Nucleus accumbens (tissue), 56 donors: ENCODE measurements at regions not wholly inside any gene's neighbourhood (a gene's known extent, or its start where the extent isn't known, plus 50 kb on each side); places are given as distances from the start of the nearest gene placed in this dataset.
"Not testable (repeated sequence)": the region's sequence is repeated elsewhere in the genome, so short reads cannot be mapped to it uniquely, and the experiment has no call there.

Experiments used
- DNase-seq, 56 donors: peaks; one replicate each; lab custom pipeline; 2025; lab: John Stamatoyannopoulos, UW

GRCh38 chrX:5314148-5314547, 914.5 kb downstream of the NLGN4X start:
- no peak for DNase-seq

GRCh38 chrX:5307416-5307815, 921.3 kb downstream of the NLGN4X start:
- no peak for DNase-seq

GRCh38 chrX:5306654-5307121, 922.0 kb downstream of the NLGN4X start:
- DNase-seq, result no peak

DNA sequence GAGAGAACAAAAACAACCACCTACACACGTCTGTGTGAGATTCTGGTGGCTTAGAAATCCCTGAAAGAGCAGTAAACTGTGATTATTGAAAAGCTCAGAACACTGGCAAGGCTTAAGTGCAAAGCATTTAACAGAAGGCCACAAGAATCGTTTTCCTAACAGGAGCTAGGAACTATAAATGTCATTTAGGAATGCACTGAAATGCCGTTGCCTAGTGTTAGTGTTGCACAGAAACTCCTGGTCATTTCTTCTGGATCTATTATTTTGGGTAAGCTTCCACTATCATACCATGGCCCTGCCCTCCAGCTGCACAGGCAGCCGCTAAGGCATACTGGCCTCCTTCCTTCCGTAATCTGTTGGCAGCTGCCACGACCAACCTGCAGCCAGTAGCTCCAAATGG, 923.2 kb downstream of the NLGN4X start:
- no peak for DNase-seq

DNA sequence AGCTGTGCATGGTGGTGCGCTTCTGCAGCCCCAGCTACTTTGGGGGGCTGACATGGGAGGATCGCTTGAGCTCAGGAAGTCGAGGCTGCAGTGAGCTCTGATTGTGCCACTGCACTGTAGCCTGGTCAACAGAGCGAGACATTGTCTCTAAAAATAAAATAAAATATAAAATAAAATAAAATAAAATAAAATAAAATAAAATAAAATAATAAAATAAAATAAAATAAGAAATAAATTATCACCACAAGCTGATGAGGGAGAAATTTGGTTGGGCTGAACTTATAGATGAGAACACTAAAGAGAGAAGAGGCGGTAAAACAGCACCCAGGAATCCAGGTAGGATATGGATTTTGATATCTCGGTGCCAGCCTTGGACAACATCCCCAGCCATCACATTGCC, 933.7 kb downstream of the NLGN4X start:
- DNase-seq, result no peak

DNA sequence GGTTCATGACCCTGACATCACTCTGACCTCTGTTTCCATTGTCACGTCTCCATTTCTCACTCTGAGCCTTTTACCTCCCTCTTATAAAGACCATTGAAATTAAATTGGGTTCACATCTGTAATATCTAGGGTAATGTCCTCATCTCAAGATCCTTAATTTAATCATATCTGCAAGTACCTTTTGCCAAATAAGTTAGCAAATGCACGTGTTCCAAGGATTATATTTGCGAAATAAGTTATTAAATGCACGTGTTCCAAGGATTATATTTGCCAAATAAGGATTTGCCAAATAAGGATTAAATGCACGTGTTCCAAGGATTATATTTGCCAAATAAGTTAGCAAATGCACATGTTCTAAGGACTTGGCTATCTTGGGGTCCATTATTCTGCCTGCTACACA, 938.0 kb downstream of the NLGN4X start:
- DNase-seq, result no peak

DNA sequence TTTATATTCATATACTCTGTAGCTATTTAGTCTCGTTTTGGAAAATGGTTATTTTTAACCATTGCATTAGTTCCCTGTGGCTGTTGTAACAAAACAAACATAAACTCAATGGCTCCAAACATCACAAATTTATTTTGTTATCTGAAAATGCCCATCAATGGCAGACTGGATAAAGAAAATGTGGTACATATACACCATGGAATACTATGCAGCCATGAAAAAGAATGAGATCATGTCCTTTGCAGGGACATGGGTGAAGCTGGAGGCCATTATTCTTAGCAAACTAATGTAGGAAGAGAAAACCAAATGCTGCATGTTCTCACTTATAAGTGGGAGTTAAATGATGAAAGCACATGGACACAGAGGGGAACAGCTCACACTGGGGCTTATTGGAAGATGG, 938.7 kb downstream of the NLGN4X start:
- not testable (repeated sequence) for DNase-seq

DNA sequence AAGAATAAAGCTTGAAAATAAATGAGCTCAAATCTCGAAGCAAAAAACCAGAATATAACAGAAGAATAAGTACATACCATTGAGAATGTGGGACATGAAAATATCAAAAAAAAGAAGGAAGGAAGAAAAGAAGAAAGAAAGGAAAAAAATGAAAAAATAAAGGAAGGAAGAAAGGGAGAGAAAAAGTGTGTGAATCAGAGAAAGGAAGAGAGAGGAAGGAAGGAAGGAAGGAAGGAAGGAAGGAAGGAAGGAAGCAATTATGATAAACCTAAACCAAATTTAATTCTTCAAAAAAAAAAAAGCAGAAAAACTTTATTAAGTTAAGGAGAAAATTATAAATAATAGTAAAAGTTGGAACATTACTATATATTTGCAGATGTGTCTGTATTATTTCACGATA, 949.8 kb downstream of the NLGN4X start:
- no peak for DNase-seq

DNA sequence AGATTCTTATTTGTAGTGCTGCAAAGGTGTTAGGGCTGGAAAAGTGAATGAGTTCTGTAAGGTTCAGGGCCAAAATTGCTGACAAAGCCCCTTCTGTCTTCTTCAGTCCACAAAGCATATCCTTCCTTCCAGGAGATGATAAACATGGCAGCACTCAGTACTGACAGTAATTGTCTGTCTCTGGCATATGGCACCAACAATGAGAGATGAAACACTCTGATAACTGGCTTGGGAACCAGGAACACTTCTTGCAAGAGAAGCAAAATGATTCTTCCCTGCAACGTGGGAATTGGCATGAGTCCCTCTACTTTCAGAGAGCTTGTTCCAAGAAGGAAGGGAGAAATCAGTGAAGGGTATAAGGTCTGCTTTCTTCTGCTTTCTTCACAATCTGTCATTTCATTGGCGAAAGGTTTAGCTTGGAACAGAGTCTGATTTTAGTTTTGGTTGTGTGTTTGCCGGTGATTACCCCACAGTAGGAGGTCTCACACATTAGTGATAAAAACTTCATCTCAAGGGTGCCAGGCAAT, 963.3 kb downstream of the NLGN4X start:
- DNase-seq, result no peak

DNA sequence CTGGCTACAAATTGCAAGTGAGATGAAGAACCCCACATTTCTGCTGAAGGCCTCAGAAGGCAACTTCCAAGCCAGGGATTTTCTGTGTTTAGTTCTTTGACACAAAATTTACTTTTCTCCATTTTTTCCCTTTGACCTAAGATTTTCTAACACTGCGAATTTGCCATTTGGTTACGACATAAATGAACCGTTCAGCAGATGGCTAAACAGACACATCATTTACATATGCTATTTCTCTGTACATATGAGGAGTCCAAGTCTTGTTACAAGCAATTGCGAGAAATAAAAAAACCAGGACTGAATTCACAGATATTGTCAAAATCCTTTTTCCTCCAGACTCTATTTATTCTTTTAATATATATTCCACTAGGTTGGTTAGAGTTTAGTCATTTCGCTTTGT, 978.6 kb downstream of the NLGN4X start:
- DNase-seq, result no peak

- DNase-seq, result no peak
Observed at GRCh38 chrX:5242091-5242790, 986.4 kb downstream of the NLGN4X start.

DNA sequence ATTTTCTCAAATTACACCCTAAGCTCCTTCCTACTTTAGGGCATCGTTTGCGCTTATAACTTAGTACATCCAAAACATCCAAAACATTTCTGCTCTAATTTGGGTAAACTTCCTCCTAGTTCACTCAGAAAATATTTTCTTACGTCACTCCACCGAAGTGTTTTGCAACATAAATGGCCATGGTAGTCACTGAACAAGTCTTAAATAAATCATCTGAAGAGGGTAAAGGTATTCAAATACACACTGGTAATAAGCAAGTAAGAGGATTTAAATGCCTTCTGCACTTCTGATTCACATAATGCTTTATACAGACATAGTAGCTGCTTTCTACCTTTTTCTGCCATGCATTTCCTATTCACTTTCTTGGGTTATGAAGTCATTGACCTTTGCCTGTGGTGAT, 991.9 kb downstream of the NLGN4X start:
- DNase-seq, result no peak

DNA sequence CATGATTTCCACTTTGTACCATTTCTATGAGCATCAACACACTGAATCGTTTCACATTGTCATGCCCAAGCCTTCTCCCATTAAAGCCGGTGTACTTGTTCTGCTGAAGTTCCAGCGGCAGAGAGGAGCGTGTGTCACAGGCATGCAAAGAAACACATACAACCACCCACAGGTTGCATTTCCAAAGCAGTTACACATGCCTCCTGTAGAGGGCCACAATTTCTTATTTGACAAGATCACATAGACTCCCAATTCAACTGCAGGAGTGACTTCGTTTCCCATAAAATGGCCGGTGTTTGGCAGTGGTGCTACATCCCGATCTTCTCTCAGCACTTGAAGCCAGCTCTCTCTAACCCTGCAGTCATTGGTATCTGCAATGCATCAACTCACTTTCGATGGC, 992.6 kb downstream of the NLGN4X start:
- DNase-seq, result no peak

GRCh38 chrX:5233830-5234229, 994.8 kb downstream of the NLGN4X start:
- DNase-seq, result no peak

GRCh38 chrX:5220421-5220820, 1008.2 kb downstream of the NLGN4X start:
- DNase-seq, result no peak

- DNase-seq, result no peak
Observed at GRCh38 chrX:5194806-5195205, 1033.9 kb downstream of the NLGN4X start.

DNA sequence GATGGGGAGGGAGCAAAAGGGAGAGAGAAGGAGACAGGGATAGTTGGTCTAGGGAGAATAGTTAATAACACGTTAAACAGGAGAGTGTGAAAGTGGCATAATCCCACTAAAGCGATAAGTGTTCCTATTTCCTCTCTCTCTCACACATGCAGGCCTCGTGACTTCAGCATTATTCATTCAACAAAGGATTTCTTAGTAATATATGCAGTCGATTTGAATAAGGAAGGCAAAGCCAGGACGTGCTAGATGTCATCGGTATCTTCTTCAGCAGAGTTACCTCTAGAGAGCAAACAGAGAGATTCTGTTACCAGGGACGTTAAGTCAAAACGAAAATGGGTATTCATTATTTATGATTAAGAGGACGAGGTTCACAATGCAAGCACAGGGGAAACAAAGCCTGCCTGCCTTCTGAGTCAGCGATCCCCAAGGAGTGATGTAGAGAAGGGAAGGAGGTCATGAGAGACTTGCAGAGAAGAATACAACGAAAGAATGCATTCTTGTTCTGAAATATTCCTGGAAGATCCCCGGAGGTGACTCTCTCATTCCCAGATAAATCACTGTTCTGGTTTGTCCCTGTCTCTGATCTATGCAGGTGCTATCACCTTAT, 1048.4 kb downstream of the NLGN4X start:
- DNase-seq, result peak in 2 of 56 donors; percentile 0 to 1

GRCh38 chrX:5176766-5177165, 1051.9 kb downstream of the NLGN4X start:
- no peak for DNase-seq

- DNase-seq, result no peak
Observed at GRCh38 chrX:5163663-5164062, 1065.0 kb downstream of the NLGN4X start.

GRCh38 chrX:5155301-5155700, 1073.4 kb downstream of the NLGN4X start:
- DNase-seq, result no peak

- no peak for DNase-seq
Observed at GRCh38 chrX:5145957-5146356, 1082.7 kb downstream of the NLGN4X start.

GRCh38 chrX:5142644-5143043, 1086.0 kb downstream of the NLGN4X start:
- DNase-seq, result no peak
